K562 (cell line): ENCODE measurements at regions not wholly inside any gene's neighbourhood (a gene's known extent, or its start where the extent isn't known, plus 50 kb on each side); places are given as distances from the start of the nearest gene placed in this dataset.

Experiments used
- ATF7 ChIP-seq: fragments of 450-650 bp; IDR thresholded peaks from 2 replicates; pipeline ENCODE4 v1.7.1; 2014; ENCODE audit warnings: mild to moderate bottlenecking, moderate library complexity
- CHD4 ChIP-seq: fragments of 200-600 bp; sonication (generic); IDR thresholded peaks from 3 replicates; pipeline ENCODE4 v1.6.1; 2012; ENCODE audit warnings: low read depth, mild to moderate bottlenecking, mixed read lengths, low read length, inconsistent platforms; ENCODE audit not compliant: insufficient read depth, insufficient replicate concordance, poor library complexity, severe bottlenecking
- EP300 ChIP-seq: IDR thresholded peaks from 2 replicates; pipeline ENCODE4 v1.6.1; 2012; ENCODE audit warnings: low read length, improper control_type of control experiment
- NUFIP1 ChIP-seq: fragments of 450-650 bp; IDR thresholded peaks from 2 replicates; pipeline ENCODE4 v1.6.1; 2018; ENCODE audit not compliant: partially characterized antibody
- ZNF57 ChIP-seq: fragments of 450-650 bp; formaldehyde crosslinking; IDR thresholded peaks from 2 replicates; pipeline ENCODE4 v1.4.0; 2020; ENCODE audit warnings: mild to moderate bottlenecking, moderate library complexity

- TF ChIP-seq ZNF57 (CRISPR knock-in tag): no peak
- TF ChIP-seq CHD4: no peak
- no peak for TF ChIP-seq EP300
- no peak for TF ChIP-seq NUFIP1
- TF ChIP-seq ATF7: no peak
Measured at GRCh38 chr20:7734216-7734615, 206.0 kb downstream of the HAO1 start.
